ENCODE measurements at regions not wholly inside any gene's neighbourhood (a gene's known extent, or its start where the extent isn't known, plus 50 kb on each side); places are given as distances from the start of the nearest gene placed in this dataset.

DNA sequence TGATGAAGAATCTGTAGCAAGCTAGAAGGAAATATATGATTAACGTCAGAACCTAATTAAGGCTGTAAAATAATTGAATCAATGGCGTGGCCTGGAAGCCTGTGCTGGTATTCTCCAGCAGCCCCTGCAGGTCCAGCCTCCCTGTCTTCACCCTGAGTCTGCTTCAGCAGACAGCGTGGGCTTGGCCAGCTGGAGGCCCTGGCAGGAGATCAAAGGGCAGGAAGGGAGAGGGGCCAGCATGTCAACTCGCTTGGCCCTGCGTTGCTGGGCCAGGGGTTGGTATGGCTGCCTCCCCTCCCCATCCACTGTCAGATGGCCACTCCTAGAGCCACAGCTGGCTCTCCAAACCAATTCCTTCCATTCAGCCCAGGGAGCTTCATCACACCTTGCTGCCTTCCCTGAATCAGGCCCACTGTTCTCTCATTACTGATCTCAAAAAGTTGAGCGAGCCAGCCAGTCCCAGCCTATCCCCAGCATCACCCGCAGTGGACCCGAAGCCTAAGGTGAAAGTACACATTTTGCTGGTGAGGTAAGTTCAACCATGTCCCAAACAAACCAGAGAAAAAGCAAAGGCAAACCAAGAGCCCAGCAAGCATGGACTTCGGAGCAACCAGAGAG, 228.4 kb upstream of the AGAP1 start:
- DNase-seq (ENCODE audit: low spot score in 2 of 2), result no peak
- TF ChIP-seq CTCF (IDR thresholded peaks at IDR 0.05), result no peak
- intact Hi-C loops (cut with DNase I), result no loop called here
- Histone ChIP-seq H3K9me3 (no peaks in the 10 kb centered on the region), H3K27ac (no peak overlapping the region), H3K4me3 (no peak overlapping the region), H3K4me1 (no peaks in the 10 kb centered on the region), H3K36me3 (no peaks in the 10 kb centered on the region), H3K27me3 (no peaks in the 10 kb centered on the region)

DNA sequence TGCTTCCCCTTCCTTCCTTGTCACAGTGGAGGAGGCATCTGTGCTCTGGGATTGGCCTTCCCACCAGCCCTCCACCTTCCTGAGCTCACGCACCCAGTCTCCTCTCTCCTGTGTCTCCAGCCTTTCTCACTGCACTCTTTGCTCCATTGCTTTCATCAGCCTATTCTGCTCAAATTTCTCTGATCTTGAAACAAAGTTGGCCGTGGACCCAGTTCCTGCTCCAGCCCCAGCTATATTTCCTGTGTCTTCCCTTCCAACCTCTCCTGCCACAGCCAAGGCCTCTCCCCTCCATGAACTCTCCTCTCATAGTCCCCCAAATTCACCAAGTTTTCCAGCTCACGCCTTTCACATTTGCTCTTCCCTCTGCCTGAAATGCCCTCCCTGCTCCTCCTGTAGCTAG, 226.6 kb upstream of the AGAP1 start:
- Histone ChIP-seq H3K9me3 (no peaks in the 10 kb centered on the region), H3K4me3 (no peak overlapping the region), H3K4me1 (no peaks in the 10 kb centered on the region), H3K36me3 (no peaks in the 10 kb centered on the region), H3K27me3 (no peaks in the 10 kb centered on the region), H3K27ac (no peak overlapping the region)
- intact Hi-C loops (cut with DNase I), result no loop called here
- DNase-seq (ENCODE audit: low spot score in 2 of 2), result no peak
- no peak for TF ChIP-seq CTCF (IDR thresholded peaks at IDR 0.05)

DNA sequence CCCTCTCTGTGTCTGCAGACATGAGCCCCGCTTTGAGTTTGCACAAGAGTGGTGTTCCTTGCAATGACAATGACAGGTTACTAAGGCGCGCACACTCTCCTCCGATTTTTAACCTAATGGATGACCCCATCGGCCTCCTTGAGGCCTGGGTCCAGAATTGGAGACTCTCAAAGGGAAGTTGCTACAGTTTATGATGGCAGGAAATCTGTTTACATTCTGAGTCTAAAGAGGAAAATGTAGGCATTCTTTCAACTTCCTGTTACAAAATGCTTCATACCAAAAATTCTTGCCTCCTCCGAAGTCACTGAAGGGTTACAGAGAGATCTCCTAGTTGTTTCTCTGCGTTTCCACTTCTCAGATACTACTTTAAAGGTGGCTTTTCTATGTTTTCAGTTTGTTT, 225.3 kb upstream of the AGAP1 start:
- intact Hi-C loops (cut with DNase I), result no loop called here
- no peak overlapping the region for H3K4me3 ChIP-seq
- TF ChIP-seq CTCF (IDR thresholded peaks at IDR 0.05), result no peak

DNA sequence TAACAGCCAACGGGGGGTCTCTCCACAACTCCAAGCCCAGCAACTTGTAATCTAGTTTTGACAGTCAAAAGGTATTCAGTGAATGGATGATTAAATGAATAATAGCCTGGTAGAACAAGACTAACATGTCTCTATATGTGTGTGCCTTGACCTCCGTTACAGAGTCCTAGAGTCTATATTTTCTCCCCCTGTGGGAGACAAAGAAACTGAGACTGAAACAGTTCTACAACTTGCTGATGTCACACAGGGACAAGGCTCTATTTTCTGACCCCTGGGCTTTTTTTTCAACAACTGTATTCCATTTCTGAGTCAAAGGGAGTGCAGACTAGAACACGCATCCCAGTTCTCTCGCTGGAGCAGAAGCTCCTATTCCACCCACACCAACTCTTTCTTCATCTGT, 223.6 kb upstream of the AGAP1 start:
- TF ChIP-seq CTCF (IDR thresholded peaks at IDR 0.05), result no peak
- Histone ChIP-seq H3K4me3 (no peak overlapping the region), H3K36me3 (no peaks in the 10 kb centered on the region), H3K9me3 (no peaks in the 10 kb centered on the region), H3K27ac (no peak overlapping the region), H3K4me1 (no peaks in the 10 kb centered on the region), H3K27me3 (no peaks in the 10 kb centered on the region)
- intact Hi-C loops (cut with DNase I), result no loop called here
- no peak for DNase-seq (ENCODE audit: low spot score in 2 of 2)

More for the DNA sequence above, 225.3 kb upstream of the AGAP1 start:
- Histone ChIP-seq H3K27me3 (no peaks in the 10 kb centered on the region), H3K27ac (no peak overlapping the region), H3K9me3 (no peaks in the 10 kb centered on the region), H3K4me1 (no peaks in the 10 kb centered on the region), H3K36me3 (no peaks in the 10 kb centered on the region)
- no peak for DNase-seq (ENCODE audit: low spot score in 2 of 2)

DNA sequence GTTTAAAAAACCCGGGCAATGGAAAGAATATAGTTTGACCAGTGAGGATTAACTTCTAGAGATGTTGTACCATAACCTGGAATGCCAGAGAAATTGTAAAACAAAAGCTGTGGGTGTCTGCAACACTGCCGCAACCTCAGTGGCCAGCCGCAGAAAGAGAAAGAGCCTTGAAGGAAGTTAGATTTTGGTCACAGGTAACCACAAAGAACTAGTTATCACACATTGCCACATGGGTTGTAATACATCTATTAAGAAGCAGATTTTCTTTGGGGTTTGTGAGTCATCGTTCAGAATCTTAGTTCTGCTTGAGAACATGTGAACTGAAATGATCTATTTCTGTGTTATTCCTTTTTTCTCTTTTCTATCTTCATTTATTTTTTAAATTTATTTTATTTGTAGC, 222.9 kb upstream of the AGAP1 start:
- no peak for TF ChIP-seq CTCF (IDR thresholded peaks at IDR 0.05)
- Histone ChIP-seq H3K4me3 (no peak overlapping the region), H3K27me3 (no peaks in the 10 kb centered on the region), H3K36me3 (no peaks in the 10 kb centered on the region), H3K4me1 (no peaks in the 10 kb centered on the region), H3K27ac (no peak overlapping the region), H3K9me3 (no peaks in the 10 kb centered on the region)
- intact Hi-C loops (cut with DNase I), result no loop called here
- no peak for DNase-seq (ENCODE audit: low spot score in 2 of 2)

- no peaks in the 10 kb centered on the region for H3K27me3 ChIP-seq
- no peaks in the 10 kb centered on the region for H3K9me3 ChIP-seq
- H3K4me3 ChIP-seq, result no peak overlapping the region
- H3K4me1 ChIP-seq, result no peaks in the 10 kb centered on the region
- no peak for TF ChIP-seq CTCF (IDR thresholded peaks at IDR 0.05)
- intact Hi-C loops (cut with DNase I), result no loop called here
- H3K27ac ChIP-seq, result no peak overlapping the region
- DNase-seq (ENCODE audit: low spot score in 2 of 2), result no peak
- no peaks in the 10 kb centered on the region for H3K36me3 ChIP-seq
Measured at GRCh38 chr2:235271936-235272335, 221.9 kb upstream of the AGAP1 start.
